ENCODE measurements at regions not wholly inside any gene's neighbourhood (a gene's known extent, or its start where the extent isn't known, plus 50 kb on each side); places are given as distances from the start of the nearest gene placed in this dataset.

GRCh38 chr2:207244971-207245925 is 79.5 kb upstream of the KLF7 start:
- TF ChIP-seq RAD21 (IDR thresholded peaks at IDR 0.05; ENCODE audit: low read depth) (no peak), CTCF (IDR thresholded peaks at IDR 0.05 in 2 of 3, conservative IDR thresholded peaks at IDR 0.05 in 1 of 3; ENCODE audit: borderline replicate concordance in 1 of 3, insufficient read depth in 1 of 3, low read depth in 2 of 3, low read length in 2 of 3) (no peak), POLR2AphosphoS5 (IDR thresholded peaks at IDR 0.05; ENCODE audit: low read depth, low read length) (no peak), ZBTB33 (IDR thresholded peaks at IDR 0.05; ENCODE audit: extremely low read depth, insufficient replicate concordance, low read length) (no peak), SP1 (IDR thresholded peaks at IDR 0.05; ENCODE audit: low read depth) (no peak), YY1 (IDR thresholded peaks at IDR 0.05; ENCODE audit: extremely low read depth, insufficient replicate concordance, low read depth, low read length) (no peak), EZH2phosphoT487 (IDR thresholded peaks at IDR 0.05; ENCODE audit: borderline replicate concordance) (no peak), POLR2A (IDR thresholded peaks at IDR 0.05; ENCODE audit: borderline replicate concordance, extremely low read depth, insufficient read depth, insufficient read length) (no peak), EZH2 (IDR thresholded peaks at IDR 0.05) (no peak)
